IgD-negative memory B cell (primary cell): ENCODE measurements at regions not wholly inside any gene's neighbourhood (a gene's known extent, or its start where the extent isn't known, plus 50 kb on each side); places are given as distances from the start of the nearest gene placed in this dataset.

ENCODE experiments used
- H3K27ac Mint-ChIP-seq, 3 donors: one replicate each; pipeline ENCODE4 v1.8.0; 2020 to 2022; ENCODE audit warnings: mild to moderate bottlenecking in 3 of 3, mixed read lengths in 3 of 3, moderate library complexity in 1 of 3
- H3K27me3 Mint-ChIP-seq: one replicate; pipeline ENCODE4 v1.8.0; 2021; ENCODE audit warnings: mixed read lengths
- H3K36me3 Mint-ChIP-seq: one replicate; pipeline ENCODE4 v1.8.0; 2020; ENCODE audit warnings: mild to moderate bottlenecking, mixed read lengths
- H3K4me1 Mint-ChIP-seq, 3 donors: one replicate each; pipeline ENCODE4 v1.8.0; 2020 to 2022; ENCODE audit warnings: mixed read lengths in 3 of 3, mild to moderate bottlenecking in 1 of 3
- H3K4me3 Mint-ChIP-seq, 4 donors: one replicate each; pipeline ENCODE4 v1.8.0; 2020 to 2022; ENCODE audit warnings: mild to moderate bottlenecking in 4 of 4, mixed read lengths in 4 of 4, moderate library complexity in 3 of 4
- H3K9me3 Mint-ChIP-seq, 3 donors: one replicate each; pipeline ENCODE4 v1.8.0; 2020 to 2021; ENCODE audit warnings: mixed read lengths in 3 of 3, mild to moderate bottlenecking in 1 of 3

GRCh38 chr9:107218829-107219485, 64.1 kb upstream of the RAD23B start:
- Mint-ChIP-seq H3K4me3 (peak overlapping the region in 1 of 4 donors; percentile 5), H3K27ac (no peak overlapping the region)

GRCh38 chr9:107219486-107220077, 63.5 kb upstream of the RAD23B start:
- Mint-ChIP-seq H3K27me3 (peaks cover 7% of the 10 kb centered on the region), H3K27ac (no peak overlapping the region), H3K4me3 (no peak overlapping the region), H3K4me1 (peaks cover 5 to 8% (median 7%) of the 10 kb centered on the region in 3 donors), H3K36me3 (no peaks in the 10 kb centered on the region), H3K9me3 (peaks cover 1 to 4% (median 2%) of the 10 kb centered on the region in 3 donors)

More at GRCh38 chr9:107218829-107219485, 64.1 kb upstream of the RAD23B start:
- H3K27me3 Mint-ChIP-seq, result peaks cover 7% of the 10 kb centered on the region
- peaks cover 1 to 4% (median 2%) of the 10 kb centered on the region in 3 donors for H3K9me3 Mint-ChIP-seq
- H3K36me3 Mint-ChIP-seq, result no peaks in the 10 kb centered on the region
- peaks cover 5 to 8% (median 7%) of the 10 kb centered on the region in 3 donors for H3K4me1 Mint-ChIP-seq

- H3K27me3 Mint-ChIP-seq, result peaks cover 7% of the 10 kb centered on the region
- peaks cover 5 to 8% (median 7%) of the 10 kb centered on the region in 3 donors for H3K4me1 Mint-ChIP-seq
- H3K4me3 Mint-ChIP-seq, result no peak overlapping the region
- H3K9me3 Mint-ChIP-seq, result peaks cover 0 to 4% (median 1%) of the 10 kb centered on the region in 3 donors
- no peak overlapping the region for H3K27ac Mint-ChIP-seq
- no peaks in the 10 kb centered on the region for H3K36me3 Mint-ChIP-seq
Measured at GRCh38 chr9:107221321-107221720, 61.8 kb upstream of the RAD23B start.

- Mint-ChIP-seq H3K9me3 (peaks cover 0 to 4% (median 1%) of the 10 kb centered on the region in 3 donors), H3K27ac (no peak overlapping the region), H3K36me3 (no peaks in the 10 kb centered on the region), H3K27me3 (peaks cover 7% of the 10 kb centered on the region), H3K4me3 (peak overlapping the region in 1 of 4 donors; percentile 29), H3K4me1 (peaks cover 5 to 8% (median 7%) of the 10 kb centered on the region in 3 donors)
Measured at GRCh38 chr9:107222020-107222522, 61.0 kb upstream of the RAD23B start.

GRCh38 chr9:107223381-107223780, 59.7 kb upstream of the RAD23B start:
- H3K4me1 Mint-ChIP-seq, result peaks cover 5 to 8% (median 7%) of the 10 kb centered on the region in 3 donors

GRCh38 chr9:107224252-107224651, 58.8 kb upstream of the RAD23B start:
- Mint-ChIP-seq H3K27ac (no peak overlapping the region), H3K27me3 (peaks cover 5% of the 10 kb centered on the region), H3K9me3 (no peaks in the 10 kb centered on the region), H3K4me3 (no peak overlapping the region), H3K4me1 (peaks cover 0 to 1% (median 0%) of the 10 kb centered on the region in 3 donors), H3K36me3 (no peaks in the 10 kb centered on the region)

More at GRCh38 chr9:107223381-107223780, 59.7 kb upstream of the RAD23B start:
- no peak overlapping the region for H3K27ac Mint-ChIP-seq
- H3K36me3 Mint-ChIP-seq, result no peaks in the 10 kb centered on the region
- peaks cover 0 to 4% (median 0%) of the 10 kb centered on the region in 3 donors for H3K9me3 Mint-ChIP-seq
- no peak overlapping the region for H3K4me3 Mint-ChIP-seq
- H3K27me3 Mint-ChIP-seq, result peaks cover 11% of the 10 kb centered on the region

GRCh38 chr9:107226421-107226820, 56.7 kb upstream of the RAD23B start:
- no peak overlapping the region for H3K4me3 Mint-ChIP-seq
- peaks cover 12% of the 10 kb centered on the region for H3K27me3 Mint-ChIP-seq
- no peaks in the 10 kb centered on the region for H3K36me3 Mint-ChIP-seq
- no peak overlapping the region for H3K27ac Mint-ChIP-seq
- no peaks in the 10 kb centered on the region for H3K9me3 Mint-ChIP-seq
- H3K4me1 Mint-ChIP-seq, result no peaks in the 10 kb centered on the region

- no peaks in the 10 kb centered on the region for H3K36me3 Mint-ChIP-seq
- no peak overlapping the region for H3K4me3 Mint-ChIP-seq
- H3K27me3 Mint-ChIP-seq, result peaks cover 12% of the 10 kb centered on the region
- no peaks in the 10 kb centered on the region for H3K9me3 Mint-ChIP-seq
- no peaks in the 10 kb centered on the region for H3K4me1 Mint-ChIP-seq
- H3K27ac Mint-ChIP-seq, result no peak overlapping the region
Measured at GRCh38 chr9:107227774-107228173, 55.3 kb upstream of the RAD23B start.

- Mint-ChIP-seq H3K9me3 (no peaks in the 10 kb centered on the region), H3K4me3 (no peak overlapping the region), H3K27ac (no peak overlapping the region), H3K4me1 (no peaks in the 10 kb centered on the region), H3K27me3 (peaks cover 12% of the 10 kb centered on the region), H3K36me3 (no peaks in the 10 kb centered on the region)
Measured at GRCh38 chr9:107228496-107229039, 54.5 kb upstream of the RAD23B start.

- H3K9me3 Mint-ChIP-seq, result no peaks in the 10 kb centered on the region
- H3K27ac Mint-ChIP-seq, result no peak overlapping the region
- H3K27me3 Mint-ChIP-seq, result peaks cover 12% of the 10 kb centered on the region
- no peak overlapping the region for H3K4me3 Mint-ChIP-seq
- H3K4me1 Mint-ChIP-seq, result no peaks in the 10 kb centered on the region
- no peaks in the 10 kb centered on the region for H3K36me3 Mint-ChIP-seq
Measured at GRCh38 chr9:107229241-107229741, 53.8 kb upstream of the RAD23B start.
